MM.1S (cell line): ENCODE measurements at regions not wholly inside any gene's neighbourhood (a gene's known extent, or its start where the extent isn't known, plus 50 kb on each side); places are given as distances from the start of the nearest gene placed in this dataset.

Experiments used
- DNase-seq: peaks from one replicate; pipeline ENCODE4 v3.0.0-alpha.2; 2015
- H2AFZ ChIP-seq: fragments of 300-600 bp; sonication (generic); 2 replicates; pipeline ENCODE4 v1.6.0; 2016; ENCODE audit warnings: antibody characterized with exemption, low read length
- H3F3A ChIP-seq: fragments of 300-600 bp; sonication (generic); 2 replicates; pipeline ENCODE4 v1.6.1; 2016; ENCODE audit warnings: mild to moderate bottlenecking, antibody characterized with exemption, low read length, moderate library complexity, mixed read lengths; ENCODE audit not compliant: insufficient read depth
- H3K27ac ChIP-seq: fragments of 300-600 bp; sonication (generic); 2 replicates; pipeline ENCODE4 v1.5.1; 2016; ENCODE audit warnings: mild to moderate bottlenecking, low read length
- H3K27me3 ChIP-seq: fragments of 300-600 bp; sonication (generic); replicated peaks from 2 replicates; pipeline ENCODE4 v1.6.0; 2016; ENCODE audit warnings: low read length; ENCODE audit not compliant: insufficient read depth
- H3K36me3 ChIP-seq: fragments of 300-600 bp; sonication (generic); replicated peaks from 2 replicates; pipeline ENCODE4 v1.6.1; 2016; ENCODE audit warnings: mild to moderate bottlenecking, low read length, mixed read lengths; ENCODE audit not compliant: insufficient read depth
- H3K4me1 ChIP-seq: fragments of 300-600 bp; sonication (generic); 2 replicates; pipeline ENCODE4 v1.6.1; 2016; ENCODE audit warnings: low read length, mixed read lengths
- H3K4me2 ChIP-seq: fragments of 300-600 bp; sonication (generic); 2 replicates; pipeline ENCODE4 v1.6.0; 2016; ENCODE audit warnings: low read depth, low read length
- H3K4me3 ChIP-seq: fragments of 300-600 bp; sonication (generic); 2 replicates; pipeline ENCODE4 v1.5.1; 2016; ENCODE audit warnings: low read length, mixed read lengths
- H3K79me2 ChIP-seq: fragments of 300-600 bp; sonication (generic); 2 replicates; pipeline ENCODE4 v1.6.1; 2016; ENCODE audit warnings: mixed run types, low read length, mixed read lengths
- H3K9ac ChIP-seq: fragments of 300-600 bp; sonication (generic); 2 replicates; pipeline ENCODE4 v1.6.1; 2016; ENCODE audit warnings: low read length, mixed read lengths
- H3K9me2 ChIP-seq: fragments of 300-600 bp; sonication (generic); replicated peaks from 2 replicates; pipeline ENCODE4 v1.6.1; 2016; ENCODE audit warnings: mild to moderate bottlenecking, low read length, mixed read lengths; ENCODE audit not compliant: insufficient read depth
- H3K9me3 ChIP-seq: fragments of 300-600 bp; sonication (generic); replicated peaks from 2 replicates; pipeline ENCODE4 v1.6.1; 2016; ENCODE audit warnings: mild to moderate bottlenecking, low read length, mixed read lengths; ENCODE audit not compliant: insufficient read depth
- H4K20me1 ChIP-seq: fragments of 300-600 bp; sonication (generic); 2 replicates; pipeline ENCODE4 v1.6.1; 2016; ENCODE audit warnings: mild to moderate bottlenecking, low read length, moderate library complexity, mixed read lengths; ENCODE audit not compliant: insufficient read depth
- EZH2 ChIP-seq: fragments of 300-600 bp; sonication (generic); optimal IDR thresholded peaks from 2 replicates; pipeline ENCODE3; 2017; ENCODE audit warnings: low read depth, mild to moderate bottlenecking, antibody characterized with exemption, low read length, mixed read lengths
- EZH2phosphoT487 ChIP-seq: fragments of 300-600 bp; sonication (generic); IDR thresholded peaks from 2 replicates; pipeline ENCODE4 v1.6.1; 2018; ENCODE audit warnings: antibody characterized with exemption, low read length
- TF ChIP-seq, protein P1 (sequence below): fragments of 300-600 bp; sonication (generic); IDR thresholded peaks from 2 replicates; pipeline ENCODE4 v1.5.1; 2016; ENCODE audit warnings: antibody characterized with exemption, low read length, mixed read lengths

DNA sequence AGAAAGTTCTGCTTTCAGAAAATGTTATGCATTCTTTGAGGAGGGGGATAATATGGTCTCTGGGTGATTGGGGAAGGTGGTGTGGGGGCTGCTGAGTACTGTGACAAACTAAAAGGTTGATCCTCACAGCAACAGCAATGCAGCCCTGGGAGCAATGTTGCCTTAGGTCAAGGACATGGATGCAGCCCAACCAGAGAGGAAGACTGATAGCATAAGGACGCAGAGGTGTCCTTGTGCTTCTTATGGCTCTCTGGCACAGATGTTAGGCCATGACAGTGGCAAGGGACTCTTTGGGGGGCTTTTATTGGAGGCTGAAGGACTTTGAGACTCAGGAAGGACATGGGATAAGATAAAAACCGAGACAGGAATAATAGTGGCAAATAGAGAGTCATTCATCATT is 186.2 kb upstream of the PHACTR1 start:
- Histone ChIP-seq H4K20me1 (no peaks in the 10 kb centered on the region), H3F3A (no peaks in the 10 kb centered on the region), H3K4me2 (no peak overlapping the region), H3K79me2 (no peaks in the 10 kb centered on the region), H3K4me3 (no peak overlapping the region), H2AFZ (no peak overlapping the region), H3K27ac (no peak overlapping the region), H3K27me3 (no peaks in the 10 kb centered on the region), H3K36me3 (no peaks in the 10 kb centered on the region), H3K9me2 (no peaks in the 10 kb centered on the region), H3K4me1 (no peaks in the 10 kb centered on the region), H3K9me3 (no peaks in the 10 kb centered on the region), H3K9ac (no peak overlapping the region)
- TF ChIP-seq, protein P1, sequence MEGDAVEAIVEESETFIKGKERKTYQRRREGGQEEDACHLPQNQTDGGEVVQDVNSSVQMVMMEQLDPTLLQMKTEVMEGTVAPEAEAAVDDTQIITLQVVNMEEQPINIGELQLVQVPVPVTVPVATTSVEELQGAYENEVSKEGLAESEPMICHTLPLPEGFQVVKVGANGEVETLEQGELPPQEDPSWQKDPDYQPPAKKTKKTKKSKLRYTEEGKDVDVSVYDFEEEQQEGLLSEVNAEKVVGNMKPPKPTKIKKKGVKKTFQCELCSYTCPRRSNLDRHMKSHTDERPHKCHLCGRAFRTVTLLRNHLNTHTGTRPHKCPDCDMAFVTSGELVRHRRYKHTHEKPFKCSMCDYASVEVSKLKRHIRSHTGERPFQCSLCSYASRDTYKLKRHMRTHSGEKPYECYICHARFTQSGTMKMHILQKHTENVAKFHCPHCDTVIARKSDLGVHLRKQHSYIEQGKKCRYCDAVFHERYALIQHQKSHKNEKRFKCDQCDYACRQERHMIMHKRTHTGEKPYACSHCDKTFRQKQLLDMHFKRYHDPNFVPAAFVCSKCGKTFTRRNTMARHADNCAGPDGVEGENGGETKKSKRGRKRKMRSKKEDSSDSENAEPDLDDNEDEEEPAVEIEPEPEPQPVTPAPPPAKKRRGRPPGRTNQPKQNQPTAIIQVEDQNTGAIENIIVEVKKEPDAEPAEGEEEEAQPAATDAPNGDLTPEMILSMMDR = no peak
- no peak for TF ChIP-seq EZH2phosphoT487
- no peak for TF ChIP-seq EZH2
- DNase-seq = no peak

DNA sequence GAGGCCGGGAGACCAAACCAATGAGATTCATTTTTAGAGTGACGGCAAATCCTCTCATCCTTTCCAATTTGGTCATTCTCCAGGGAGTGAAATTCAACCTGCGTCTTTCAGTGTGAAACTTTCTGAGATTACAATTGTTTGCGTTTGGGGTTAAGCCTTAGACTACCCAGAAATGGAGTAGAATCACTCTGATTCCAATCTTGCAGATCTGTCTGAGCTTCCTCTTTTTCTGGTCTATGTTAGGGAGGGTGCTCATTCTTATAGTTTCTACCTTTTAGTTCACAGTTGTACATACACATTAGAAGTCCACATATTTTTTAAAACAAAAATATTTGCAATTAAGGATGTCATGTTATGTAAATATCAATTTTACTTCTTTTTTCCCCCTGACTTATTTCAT is 183.0 kb upstream of the PHACTR1 start:
- H3K27ac ChIP-seq = no peak overlapping the region
- no peaks in the 10 kb centered on the region for H3F3A ChIP-seq
- no peak overlapping the region for H3K4me2 ChIP-seq
- H3K9ac ChIP-seq = no peak overlapping the region
- H3K4me1 ChIP-seq = no peaks in the 10 kb centered on the region
- no peak overlapping the region for H2AFZ ChIP-seq
- H3K9me2 ChIP-seq = no peaks in the 10 kb centered on the region
- no peak for DNase-seq
- TF ChIP-seq, protein P1 = no peak
- TF ChIP-seq EZH2 (no peak), EZH2phosphoT487 (no peak)
- no peak overlapping the region for H3K4me3 ChIP-seq
- H3K27me3 ChIP-seq = no peaks in the 10 kb centered on the region
- no peaks in the 10 kb centered on the region for H3K36me3 ChIP-seq
- no peaks in the 10 kb centered on the region for H3K79me2 ChIP-seq
- H4K20me1 ChIP-seq = no peaks in the 10 kb centered on the region
- no peaks in the 10 kb centered on the region for H3K9me3 ChIP-seq

DNA sequence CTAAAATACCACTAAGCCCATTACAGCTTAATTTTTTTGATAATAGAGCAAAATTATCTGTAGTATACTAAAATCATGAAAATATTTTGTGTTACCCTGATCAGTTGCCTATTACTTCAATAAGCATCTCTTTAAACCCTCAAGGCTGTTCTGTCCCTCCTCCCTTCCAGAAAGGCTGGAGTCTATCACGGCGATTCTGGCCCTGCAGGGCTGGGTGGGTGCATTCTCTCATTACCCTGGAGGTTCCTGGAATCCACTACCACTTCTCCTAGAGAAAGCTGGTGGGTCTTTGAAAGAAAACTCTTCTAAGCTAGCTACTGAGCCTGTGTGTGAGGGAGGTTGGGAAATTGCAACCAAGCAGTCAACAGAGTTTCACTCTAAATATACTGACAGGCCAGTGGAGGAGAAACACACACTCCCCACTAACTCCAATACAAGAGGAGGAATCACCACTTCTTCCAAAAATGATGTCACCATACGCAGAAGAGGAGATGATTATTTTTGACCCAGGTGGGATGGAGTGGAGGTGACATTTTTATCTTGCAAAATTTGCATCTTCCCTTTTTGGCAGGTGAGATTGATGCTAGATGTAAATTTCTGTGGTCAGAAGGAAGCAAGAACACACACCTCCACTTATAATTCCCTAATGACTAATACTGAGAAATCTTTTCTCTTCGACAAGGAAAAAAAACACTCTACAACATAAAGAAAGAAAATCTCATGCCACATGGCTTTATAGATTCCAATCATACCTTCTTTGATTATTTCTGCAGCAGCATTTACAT is 182.3 kb upstream of the PHACTR1 start:
- H3K9me3 ChIP-seq = no peaks in the 10 kb centered on the region
- H4K20me1 ChIP-seq = no peaks in the 10 kb centered on the region
- H3K4me3 ChIP-seq = no peak overlapping the region
- H3F3A ChIP-seq = no peaks in the 10 kb centered on the region
- no peak overlapping the region for H3K27ac ChIP-seq
- no peaks in the 10 kb centered on the region for H3K79me2 ChIP-seq
- TF ChIP-seq EZH2 = no peak
- no peak for TF ChIP-seq EZH2phosphoT487
- TF ChIP-seq, protein P1 = no peak
- no peak overlapping the region for H2AFZ ChIP-seq
- no peaks in the 10 kb centered on the region for H3K9me2 ChIP-seq
- H3K4me1 ChIP-seq = no peaks in the 10 kb centered on the region
- H3K4me2 ChIP-seq = no peak overlapping the region
- no peaks in the 10 kb centered on the region for H3K27me3 ChIP-seq
- DNase-seq = no peak
- no peak overlapping the region for H3K9ac ChIP-seq
- no peaks in the 10 kb centered on the region for H3K36me3 ChIP-seq
